HUDEP-2 (cell line): ENCODE measurements at regions not wholly inside any gene's neighbourhood (a gene's known extent, or its start where the extent isn't known, plus 50 kb on each side); places are given as distances from the start of the nearest gene placed in this dataset.

Experiments used
- DNase-seq, 76 experiments: peaks; one replicate each; lab custom pipeline; 2025; ENCODE audit not compliant: unreplicated experiment in 76 of 76; lab: John Stamatoyannopoulos, UW

DNA sequence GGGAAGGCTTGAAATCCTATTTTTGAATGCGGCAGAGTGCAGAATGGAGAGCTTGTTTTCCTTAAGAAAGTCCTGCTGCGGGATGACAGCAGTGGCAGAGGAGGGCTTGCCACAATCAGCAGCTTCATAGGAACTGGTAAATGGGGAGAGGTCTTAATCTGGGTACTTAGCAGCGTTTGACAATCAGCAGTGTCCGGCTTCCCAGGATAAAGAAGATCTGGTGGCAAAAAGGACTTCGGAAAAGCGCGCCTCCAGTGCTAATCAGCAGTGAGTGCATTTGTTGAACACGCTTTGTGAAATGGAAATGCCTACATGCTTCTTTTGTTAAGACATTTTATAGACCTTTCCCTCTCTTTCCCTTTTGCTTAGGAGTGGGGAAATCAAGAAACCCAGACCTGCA, 735.7 kb downstream of the QKI start:
- DNase-seq, result no peak

DNA sequence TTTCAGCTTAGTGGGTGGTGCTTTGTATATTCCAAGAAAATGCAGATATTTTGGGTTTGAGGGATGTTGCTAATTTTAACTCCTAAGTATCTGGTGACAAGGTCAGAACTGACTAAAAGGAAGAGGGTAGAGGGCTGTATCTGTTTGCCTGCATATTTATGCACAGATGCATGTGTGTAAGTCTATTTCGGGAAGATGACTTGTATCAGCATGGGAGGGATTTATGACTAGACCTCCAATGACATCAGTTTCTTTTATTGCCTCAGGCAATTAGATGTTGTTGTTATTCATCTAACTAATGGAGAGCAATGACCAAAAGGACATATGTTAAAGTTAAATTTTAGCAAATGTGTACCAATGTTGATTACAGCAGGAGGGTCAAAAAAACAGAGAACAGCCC, 734.3 kb downstream of the QKI start:
- DNase-seq, result no peak

DNA sequence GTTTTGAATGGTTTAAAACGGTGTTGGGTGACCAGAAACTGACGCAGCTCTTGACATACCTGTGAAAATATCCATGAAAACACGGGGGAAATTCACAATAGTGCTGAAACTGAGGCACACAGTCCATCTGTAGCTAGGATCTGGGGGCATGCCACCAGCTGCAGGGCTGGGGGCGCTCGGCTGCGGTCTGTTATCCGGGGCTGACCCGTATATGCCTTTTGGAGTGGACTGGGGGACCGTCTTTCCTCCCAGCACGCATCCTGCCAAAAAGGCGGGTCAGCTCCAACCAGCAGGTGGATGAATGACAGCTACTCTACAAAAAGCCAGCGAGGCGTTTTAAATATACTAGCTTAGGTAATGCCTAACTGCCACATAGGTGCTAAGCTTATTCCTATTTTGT, 729.8 kb downstream of the QKI start:
- no peak for DNase-seq

DNA sequence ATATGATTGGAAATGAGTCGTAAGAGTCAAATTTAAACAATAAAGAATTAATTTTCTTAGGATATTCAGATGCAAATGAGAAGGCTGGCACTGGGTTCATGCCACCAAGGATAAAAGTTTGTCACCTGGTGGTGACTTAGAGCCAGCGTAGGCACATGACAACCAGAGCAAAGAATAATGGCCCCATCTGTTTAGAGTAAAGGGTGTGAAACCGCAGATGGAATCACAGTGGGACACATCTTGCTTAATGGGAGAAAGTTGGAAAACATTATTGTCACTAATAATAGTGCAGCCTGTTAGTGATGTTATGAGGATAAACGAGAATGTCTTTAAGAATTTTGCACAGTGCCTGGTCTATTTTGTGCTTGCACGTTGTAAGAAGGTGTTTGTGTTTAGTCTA, 727.8 kb downstream of the QKI start:
- no peak for DNase-seq

DNA sequence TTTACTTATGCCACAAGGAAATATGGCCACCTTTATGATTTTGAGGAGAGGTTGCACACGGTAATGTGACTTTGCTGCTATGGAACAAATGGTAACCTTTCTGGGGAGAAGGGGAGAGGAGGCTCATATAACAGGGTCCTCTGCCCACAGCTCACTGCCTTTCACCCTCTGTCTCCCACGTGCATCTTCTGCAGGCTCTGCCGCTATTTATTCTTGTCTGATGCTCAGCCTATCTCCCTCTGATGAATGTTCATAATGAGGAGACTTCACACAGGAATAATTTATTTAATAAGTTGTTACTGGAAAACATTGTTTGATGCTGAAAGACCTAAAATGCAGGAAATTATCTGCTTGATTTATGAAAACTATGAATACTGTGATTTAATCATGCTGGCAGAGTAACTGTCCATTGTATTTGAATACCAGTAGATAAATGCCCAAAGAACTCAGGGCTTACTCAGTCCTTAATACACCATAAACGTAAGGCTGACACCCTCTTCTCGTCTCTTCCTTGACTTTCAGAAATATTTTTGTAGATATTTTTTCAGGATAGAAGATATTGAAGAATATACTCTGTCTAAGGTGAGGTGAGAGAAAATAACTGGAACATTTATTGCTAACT, 721.1 kb downstream of the QKI start:
- DNase-seq, result no peak

DNA sequence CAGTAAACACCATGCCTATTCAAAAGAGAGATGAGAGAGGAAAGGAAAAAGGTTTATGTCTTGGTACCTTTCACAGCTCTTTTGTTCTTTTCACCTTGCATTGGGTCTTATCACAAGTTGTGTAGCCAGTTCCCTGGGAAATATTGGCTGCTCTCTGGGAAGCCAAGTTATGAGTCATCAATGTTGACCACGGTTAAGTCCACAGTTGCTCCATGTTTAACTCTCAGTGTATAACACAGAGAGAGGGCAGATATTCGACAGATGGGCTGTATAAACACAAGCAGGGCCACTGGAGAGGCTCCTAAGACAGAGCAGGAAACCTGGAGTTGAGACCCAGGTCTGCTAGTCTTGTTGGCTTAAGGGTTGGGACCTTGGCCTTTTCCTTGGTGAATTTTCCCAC, 718.6 kb downstream of the QKI start:
- no peak for DNase-seq

DNA sequence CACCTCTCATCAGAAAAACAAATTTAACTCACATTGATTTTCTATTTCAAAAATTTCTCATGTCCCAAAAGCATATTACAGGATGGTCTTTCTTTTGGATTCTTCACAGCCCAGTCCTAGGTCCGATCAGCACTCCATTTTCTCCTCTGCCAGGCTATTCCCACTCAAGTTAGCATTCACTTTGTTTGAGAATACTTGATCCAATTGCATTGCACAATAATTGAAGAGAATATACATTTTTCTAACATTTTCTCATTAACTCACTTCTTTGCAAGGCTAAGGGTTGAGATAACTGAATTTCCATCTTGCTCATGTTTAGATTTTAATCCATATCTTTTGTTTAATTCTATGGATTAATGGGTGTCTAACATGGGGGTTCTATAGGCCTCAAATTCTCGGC, 716.1 kb downstream of the QKI start:
- no peak for DNase-seq

DNA sequence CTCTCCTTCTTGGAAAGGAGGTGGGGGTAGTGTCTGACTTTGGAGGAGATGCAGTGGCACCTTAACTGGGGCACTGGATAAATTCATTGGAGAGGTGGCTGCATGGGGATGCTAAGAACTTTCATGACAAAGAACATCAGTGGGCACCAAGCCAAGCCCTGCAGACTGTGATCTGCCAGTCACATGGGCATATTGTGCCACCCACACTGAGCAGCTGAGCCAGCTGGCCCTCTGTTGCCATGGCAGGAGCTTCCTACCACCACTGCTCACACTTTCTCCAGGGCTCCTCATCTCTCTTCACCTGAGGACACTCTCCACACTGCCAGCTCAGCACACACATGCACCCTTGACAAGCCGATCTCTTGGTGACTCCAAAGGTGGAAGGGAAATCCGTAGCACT, 715.6 kb downstream of the QKI start:
- DNase-seq, result no peak

DNA sequence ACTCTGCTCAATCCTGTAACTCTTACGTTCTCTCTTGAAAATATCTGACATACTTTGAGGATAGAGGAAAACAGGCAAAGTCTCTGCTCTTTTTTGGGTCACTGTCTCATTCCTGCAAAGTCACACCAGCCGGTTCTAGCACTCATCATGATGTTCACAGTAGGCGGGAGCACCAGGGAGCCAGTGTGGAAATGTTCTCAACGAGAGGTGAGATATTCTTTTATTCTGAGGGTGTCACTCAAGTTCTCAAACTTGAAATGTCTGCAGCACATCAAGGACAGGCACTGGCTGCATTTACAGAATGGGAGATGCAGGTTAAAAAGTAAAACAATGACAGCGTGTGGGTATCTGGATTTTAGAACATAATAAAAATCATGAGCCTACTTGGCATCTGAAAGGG, 714.7 kb downstream of the QKI start:
- DNase-seq, result no peak

DNA sequence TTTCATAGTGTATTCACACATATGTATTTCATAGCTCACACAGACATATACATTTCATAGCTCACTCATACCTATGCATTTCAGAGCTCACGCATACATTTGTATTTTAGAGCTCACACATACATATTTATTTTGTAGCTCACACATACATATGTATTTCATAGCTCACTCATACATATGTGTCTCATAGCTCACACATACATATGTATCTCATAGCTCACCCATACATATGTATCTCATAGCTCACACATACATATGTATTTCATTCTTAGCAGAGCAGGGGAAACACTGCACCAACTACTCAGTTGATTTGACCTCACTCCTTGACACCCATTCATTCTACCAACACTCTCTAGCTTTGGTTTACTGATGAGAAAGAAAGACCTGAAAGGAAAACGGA, 713.6 kb downstream of the QKI start:
- DNase-seq, result no peak

DNA sequence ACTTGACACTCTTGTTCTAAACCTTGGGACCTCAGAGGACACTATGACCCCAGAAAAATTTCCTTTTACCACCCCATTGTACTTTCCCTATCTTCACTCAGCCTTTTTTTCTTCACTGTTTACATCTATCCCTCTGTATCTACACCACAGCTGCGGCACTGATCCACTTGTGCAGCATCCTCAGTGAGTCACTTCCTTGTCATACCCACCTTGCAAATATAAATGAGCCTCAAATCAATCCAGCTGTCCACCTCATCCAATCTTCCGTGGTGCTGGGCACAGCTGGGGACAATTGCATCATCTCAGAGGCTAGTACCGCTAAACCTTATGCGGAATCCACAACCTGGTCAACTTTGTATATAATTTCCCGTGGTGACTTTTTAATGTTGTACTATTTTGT, 710.5 kb downstream of the QKI start:
- DNase-seq, result no peak

DNA sequence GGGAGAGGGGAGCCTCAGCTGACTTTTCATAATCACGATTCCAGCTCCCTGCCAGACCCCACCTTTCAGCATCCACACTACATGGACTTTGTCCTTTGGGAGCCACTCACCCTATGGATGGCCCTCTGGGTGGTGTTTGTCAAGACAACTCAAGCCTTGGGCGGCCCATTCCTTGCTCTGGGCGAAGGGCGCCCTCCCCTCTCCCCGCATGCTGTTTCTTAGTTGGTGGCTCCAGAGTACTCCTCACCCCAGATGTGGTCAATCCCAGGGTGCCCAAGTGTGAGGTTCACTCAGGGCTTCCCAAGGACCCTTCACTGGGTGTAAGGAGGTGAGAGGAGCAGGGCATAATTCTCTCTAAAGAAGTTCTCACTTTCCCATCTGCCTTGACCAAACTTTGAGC, 710.0 kb downstream of the QKI start:
- no peak for DNase-seq

DNA sequence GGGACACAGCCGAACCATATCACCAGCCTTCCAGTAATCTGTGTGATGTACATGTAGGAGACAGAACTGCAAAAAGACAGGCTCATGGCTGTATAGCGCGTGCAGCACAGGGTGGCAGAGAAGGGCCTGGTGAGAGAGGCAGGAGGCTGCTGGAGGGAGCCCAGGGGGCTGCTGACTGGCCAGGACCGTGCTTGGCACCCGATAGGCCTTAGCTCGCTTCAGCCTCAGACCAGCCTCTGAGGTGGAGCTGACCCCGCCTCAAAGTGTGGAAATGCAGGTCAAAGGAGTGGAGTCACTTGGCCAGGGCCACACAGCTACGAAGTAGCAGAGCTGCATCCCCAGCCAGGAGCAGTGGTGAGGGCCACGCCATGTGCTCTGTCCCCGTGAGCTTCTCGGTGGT, 707.6 kb downstream of the QKI start:
- no peak for DNase-seq

DNA sequence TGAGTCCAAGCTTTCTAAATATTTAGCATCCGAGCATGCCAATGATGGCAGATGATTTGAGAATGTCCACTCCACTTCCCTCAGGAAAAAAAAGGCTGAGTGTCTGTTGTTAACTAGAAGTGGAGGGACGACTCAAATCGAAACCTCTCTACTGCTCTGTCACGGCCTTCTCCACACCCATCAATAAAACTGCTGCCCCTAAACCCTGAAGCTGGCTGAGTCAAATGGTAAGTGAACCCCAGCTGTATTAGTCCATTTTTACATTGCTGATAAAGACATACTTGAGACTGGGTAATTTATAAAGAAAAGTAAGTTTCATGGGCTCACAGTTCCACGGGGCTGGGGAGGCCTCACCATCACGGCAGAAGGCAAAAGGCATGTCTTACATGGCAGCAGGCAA, 707.0 kb downstream of the QKI start:
- no peak for DNase-seq

DNA sequence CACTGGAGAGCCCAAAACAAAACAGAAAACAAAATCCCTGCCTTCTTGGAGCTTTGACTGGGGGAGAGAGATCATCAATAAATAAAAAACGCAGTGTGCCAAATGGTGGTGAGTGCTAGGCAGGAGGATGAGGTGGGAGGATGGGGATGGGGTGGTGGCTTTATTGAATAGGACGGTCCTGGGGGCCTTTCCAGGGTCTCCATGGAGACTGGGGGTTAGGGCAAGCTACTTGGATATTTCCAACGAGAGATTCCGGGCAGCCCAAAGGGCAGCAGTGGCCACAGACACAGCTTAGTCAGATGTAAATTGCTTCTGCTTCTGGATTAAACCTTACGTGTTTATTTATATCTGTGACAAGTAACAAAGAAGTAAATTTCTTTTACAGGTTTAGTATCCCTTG, 700.1 kb downstream of the QKI start:
- DNase-seq, result no peak

DNA sequence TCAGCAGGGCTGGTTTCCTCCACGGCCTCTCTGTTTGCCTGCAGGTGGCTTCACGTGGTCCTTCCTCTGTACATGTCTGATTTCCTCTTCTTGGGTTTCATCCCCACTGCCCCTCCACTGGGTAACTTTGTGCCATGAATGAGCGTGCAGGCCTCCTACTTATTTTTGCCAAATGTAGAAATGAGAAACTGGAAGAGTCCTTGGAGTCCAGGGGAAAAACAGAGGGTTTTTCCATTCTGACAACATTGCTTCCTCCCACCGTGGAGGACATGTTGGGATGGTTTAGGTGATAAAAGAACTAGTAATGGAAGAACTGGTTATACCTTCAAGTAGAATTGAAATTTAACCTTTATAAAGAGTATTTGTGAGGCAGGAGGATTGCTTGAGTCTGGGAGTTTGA, 699.5 kb downstream of the QKI start:
- DNase-seq, result no peak

DNA sequence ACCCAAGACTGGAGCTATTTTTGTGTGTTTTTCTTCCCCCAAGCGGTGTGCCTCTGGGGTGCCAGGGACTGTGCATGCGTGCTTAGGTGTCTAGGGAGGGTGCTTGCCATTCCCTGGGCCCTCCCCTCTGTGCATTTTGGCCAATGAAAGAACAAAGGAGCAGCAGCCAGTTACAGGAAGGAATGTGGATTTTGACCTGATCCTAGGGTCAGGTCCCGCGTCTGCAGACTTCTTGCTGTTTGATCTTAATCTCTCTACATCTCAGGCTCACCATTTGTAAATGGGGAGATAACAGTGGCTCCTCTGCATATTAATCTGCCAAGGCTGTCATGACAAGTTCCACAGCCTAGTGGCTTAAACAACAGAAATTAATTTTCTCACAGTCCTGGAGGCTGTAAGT, 699.1 kb downstream of the QKI start:
- DNase-seq, result no peak

DNA sequence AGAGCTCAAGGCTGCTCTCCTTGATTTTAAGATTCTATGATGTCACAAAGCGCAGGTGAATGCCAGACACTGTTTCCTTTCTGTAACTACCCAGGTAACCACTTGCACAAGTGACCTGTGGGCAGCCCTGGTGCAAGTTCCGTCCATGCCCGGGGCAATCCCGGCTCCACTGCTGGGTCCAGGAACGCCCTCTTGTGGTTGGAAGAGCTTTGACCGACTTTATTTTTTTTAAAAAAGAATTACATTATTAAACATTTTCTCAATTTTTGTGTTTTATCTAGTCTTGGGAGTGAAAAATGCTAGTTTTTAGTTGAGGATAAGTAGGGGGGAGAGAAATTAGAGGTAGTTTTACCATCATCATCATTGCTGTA, 695.2 kb downstream of the QKI start:
- peak in 24 of 76 experiments; percentile 6 to 59 (median 19) for DNase-seq

DNA sequence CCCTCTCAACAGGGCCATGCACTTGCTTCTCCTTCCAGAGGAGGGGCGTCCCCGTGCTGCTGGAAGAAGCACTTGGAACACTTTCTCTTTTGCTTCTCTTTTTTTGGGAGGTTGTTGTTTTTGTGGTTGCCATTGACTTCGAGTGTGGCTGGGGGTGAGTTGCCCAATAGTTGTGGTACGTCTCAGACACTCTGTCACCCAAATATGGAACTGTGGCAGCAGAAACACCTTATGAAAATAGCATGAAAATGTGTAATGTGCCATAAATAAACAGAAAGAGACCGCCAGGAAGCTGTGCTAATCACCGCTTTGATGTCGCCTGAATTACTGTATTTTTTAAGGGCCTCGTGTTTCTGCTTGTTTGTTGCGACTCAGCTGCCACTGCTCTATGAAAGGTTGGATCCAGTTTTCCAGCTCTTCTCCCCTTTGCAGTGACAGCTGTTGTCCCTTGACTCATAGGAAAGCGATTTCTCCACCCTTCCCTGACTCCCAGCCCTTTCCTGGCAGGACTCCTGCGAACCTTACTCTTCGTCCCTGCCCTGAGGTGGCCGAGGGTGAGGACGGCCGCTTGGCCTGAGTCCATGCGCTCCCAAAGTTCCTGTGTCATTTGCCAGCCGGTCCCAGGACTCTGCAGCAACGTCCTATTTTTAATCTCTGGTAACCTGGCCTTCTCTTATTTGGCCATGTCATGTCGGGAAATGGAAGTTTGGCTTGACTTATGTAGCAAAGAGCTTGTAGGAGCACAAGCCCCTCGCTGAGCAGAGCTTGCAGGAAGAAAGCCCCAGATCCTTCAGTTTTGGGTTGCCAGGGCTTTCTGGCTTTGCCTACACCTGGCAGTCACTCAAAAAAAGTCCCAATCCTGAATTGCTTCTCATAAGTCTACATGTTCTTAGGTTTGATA, 694.6 kb downstream of the QKI start:
- DNase-seq, result no peak

DNA sequence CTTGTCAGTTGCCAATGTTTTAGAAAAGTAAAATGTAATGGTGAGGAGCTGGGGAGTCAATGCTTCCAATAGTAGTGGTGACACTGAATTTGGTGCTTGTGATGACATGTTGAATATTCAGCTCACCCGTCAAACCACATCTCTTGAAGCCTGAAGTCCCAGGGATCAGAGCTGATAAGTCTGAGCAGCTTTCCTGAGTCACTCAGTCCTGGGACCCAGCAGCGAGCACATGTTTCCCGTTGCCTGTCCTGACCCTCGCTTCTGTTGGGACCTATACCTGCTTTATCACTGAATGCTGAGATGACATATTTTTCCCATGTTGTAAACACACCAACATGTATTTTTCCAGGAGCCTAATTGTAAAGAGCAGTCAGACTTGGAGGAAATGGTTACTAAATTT, 693.6 kb downstream of the QKI start:
- no peak for DNase-seq

DNA sequence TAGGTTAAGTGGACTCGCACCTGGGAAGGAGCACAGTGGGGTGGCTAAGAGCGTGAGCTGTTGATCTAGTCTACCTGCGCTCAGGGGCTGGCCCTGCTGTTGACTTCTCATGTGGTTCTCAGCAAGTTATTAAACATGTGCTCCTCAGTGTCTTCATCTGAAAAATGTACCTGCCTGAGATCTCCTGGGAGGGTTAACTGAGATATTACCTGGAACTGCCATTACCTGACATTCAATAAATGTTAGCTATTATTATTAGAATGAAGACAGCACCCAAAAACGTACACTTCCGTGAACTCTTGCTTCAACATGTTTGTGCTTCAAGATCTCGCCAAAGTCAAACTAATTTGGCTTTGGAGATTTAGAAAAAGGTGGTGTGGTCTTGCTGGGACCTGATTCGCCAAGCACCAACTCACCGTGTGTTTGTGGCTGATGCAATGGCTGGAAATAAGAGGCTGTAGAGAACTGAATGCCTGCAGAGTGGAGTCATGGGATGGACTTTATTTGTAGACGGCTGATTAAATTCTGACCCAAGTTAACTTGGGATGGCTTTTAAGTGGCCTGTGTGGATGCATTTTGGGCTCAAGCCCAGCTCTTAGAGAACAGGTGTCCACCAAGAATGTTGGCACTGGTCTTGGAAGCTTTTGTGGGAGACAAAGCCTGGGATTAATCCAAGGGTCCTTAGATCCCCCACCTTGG, 692.9 kb downstream of the QKI start:
- no peak for DNase-seq

DNA sequence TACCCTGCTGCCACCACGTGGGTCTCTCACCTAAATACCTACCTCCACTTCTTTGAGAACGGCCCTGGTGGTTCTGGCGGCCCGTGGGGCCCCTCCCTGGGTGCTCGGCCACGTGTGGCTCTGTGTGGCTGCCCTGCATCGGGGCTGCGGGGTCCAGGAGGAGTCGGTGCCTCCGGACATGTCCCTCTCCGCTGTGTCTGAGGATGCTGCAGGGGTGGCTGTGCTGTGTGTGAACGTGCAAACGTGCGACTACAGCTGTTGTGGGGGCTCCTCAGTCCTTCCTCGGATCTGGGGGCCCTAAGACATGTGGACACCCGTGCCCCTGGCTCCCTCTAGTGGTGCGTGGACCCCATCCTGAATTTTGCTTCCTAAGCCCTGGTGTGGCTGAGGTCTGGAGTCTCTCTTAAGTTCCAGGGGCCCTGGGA, 691.8 kb downstream of the QKI start:
- DNase-seq, result peak in 32 of 76 experiments; percentile 3 to 50 (median 20)
